Upper lobe of left lung (tissue), 6 donors: ENCODE measurements at regions not wholly inside any gene's neighbourhood (a gene's known extent, or its start where the extent isn't known, plus 50 kb on each side); places are given as distances from the start of the nearest gene placed in this dataset.

Experiments used
- ATAC-seq, 2 donors: fragments of 200-7000 bp; cut with Tn5 transposase; one replicate each; pipeline ENCODE4 v1.9.1; 2022; ENCODE audit warnings: mild to moderate bottlenecking in 2 of 2, moderate library complexity in 2 of 2; ENCODE audit not compliant: low FRiP score in 2 of 2
- DNase-seq, 2 donors: peaks; one replicate each; pipeline ENCODE4 v3.0.0-alpha.2; 2019 to 2020
- H3K27ac ChIP-seq, 4 donors: fragments of 200-600 bp; sonication (generic); one replicate each; pipeline ENCODE4 v1.5.1; 2016 to 2019
- H3K27me3 ChIP-seq, 4 donors: fragments of 200-600 bp; sonication (generic); one replicate each; pipeline ENCODE4 v1.5.1; 2017 to 2019
- H3K36me3 ChIP-seq, 4 donors: fragments of 200-600 bp; sonication (generic); one replicate each; pipeline ENCODE4 v1.5.1; 2016 to 2019
- H3K4me1 ChIP-seq, 4 donors: fragments of 200-600 bp; sonication (generic); one replicate each; pipeline ENCODE4 v1.5.1; 2018 to 2019
- H3K4me3 ChIP-seq, 4 donors: fragments of 200-600 bp; sonication (generic); one replicate each; pipeline ENCODE4 v1.5.1; 2017 to 2019; ENCODE audit warnings: mild to moderate bottlenecking in 2 of 4, moderate library complexity in 1 of 4
- H3K9me3 ChIP-seq, 4 donors: fragments of 200-600 bp; sonication (generic); one replicate each; pipeline ENCODE4 v1.5.1; 2018 to 2019
- EP300 ChIP-seq, 4 donors: sonication (generic); formaldehyde crosslinking; IDR thresholded peaks; one replicate each; pipeline ENCODE4 v1.5.1; 2017; ENCODE audit warnings: antibody characterized with exemption in 4 of 4, control low read depth in 2 of 4
- POLR2A ChIP-seq, 4 donors: fragments of 450-650 bp; IDR thresholded peaks; one replicate each; pipeline ENCODE4 v1.5.1; 2016 to 2017; ENCODE audit warnings: antibody characterized with exemption in 4 of 4, mild to moderate bottlenecking in 2 of 4
- POLR2AphosphoS5 ChIP-seq, 2 donors: sonication (generic); formaldehyde crosslinking; IDR thresholded peaks; one replicate each; pipeline ENCODE4 v1.5.1; 2017; ENCODE audit warnings: antibody characterized with exemption in 2 of 2
- WGBS, 2 donors: methylation state at CpG; one replicate each; pipeline ENCODE4 v1.1.5; 2017 to 2018; 5-methylcytosine and 5-hydroxymethylcytosine counted together
- TF ChIP-seq, protein P1 (sequence below), 6 experiments: fragments of 450-650 bp in 4 of 6; fragments of 200-600 bp in 2 of 6; sonication (generic) in 2 of 6; IDR thresholded peaks; one replicate each; pipeline ENCODE4 v1.5.1; 2016 to 2019; ENCODE audit warnings: antibody characterized with exemption in 6 of 6
- donor health status: DM: no; HTN: no; CAD: no; lungs with moderate emphysema.
- donor health status: DM: no; HTN: yes; CAD: no; lungs with severe emphysema.

DNA sequence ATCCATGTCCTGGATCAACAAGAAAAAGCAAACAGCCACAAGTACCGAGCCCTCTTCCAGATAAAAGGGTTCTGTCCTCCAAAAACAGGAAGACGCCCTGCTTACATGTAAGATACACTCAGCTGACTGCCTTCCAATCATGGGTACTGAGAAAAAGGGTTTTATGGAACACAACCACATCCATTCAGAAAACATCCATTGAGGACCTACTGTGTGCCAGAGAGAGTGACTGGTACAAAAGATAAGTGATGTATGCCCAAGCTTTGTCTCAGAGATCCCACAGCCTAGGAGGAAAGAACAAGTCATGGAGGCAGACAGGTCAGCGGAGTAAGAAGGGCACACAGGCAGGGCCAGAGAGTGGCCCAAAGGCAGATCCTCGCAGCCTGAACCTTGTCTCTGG lies 94.8 kb upstream of the SSTR4 start:
- TF ChIP-seq, protein P1, sequence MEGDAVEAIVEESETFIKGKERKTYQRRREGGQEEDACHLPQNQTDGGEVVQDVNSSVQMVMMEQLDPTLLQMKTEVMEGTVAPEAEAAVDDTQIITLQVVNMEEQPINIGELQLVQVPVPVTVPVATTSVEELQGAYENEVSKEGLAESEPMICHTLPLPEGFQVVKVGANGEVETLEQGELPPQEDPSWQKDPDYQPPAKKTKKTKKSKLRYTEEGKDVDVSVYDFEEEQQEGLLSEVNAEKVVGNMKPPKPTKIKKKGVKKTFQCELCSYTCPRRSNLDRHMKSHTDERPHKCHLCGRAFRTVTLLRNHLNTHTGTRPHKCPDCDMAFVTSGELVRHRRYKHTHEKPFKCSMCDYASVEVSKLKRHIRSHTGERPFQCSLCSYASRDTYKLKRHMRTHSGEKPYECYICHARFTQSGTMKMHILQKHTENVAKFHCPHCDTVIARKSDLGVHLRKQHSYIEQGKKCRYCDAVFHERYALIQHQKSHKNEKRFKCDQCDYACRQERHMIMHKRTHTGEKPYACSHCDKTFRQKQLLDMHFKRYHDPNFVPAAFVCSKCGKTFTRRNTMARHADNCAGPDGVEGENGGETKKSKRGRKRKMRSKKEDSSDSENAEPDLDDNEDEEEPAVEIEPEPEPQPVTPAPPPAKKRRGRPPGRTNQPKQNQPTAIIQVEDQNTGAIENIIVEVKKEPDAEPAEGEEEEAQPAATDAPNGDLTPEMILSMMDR (IDR thresholded peaks at IDR 0.05): no peak
- TF ChIP-seq POLR2AphosphoS5 (IDR thresholded peaks at IDR 0.05) (no peak), EP300 (IDR thresholded peaks at IDR 0.05) (no peak), POLR2A (IDR thresholded peaks at IDR 0.05) (no peak)
- Histone ChIP-seq H3K27ac (no peak overlapping the region), H3K36me3 (no peaks in the 10 kb centered on the region), H3K4me3 (no peak overlapping the region), H3K4me1 (peaks cover 0 to 3% (median 1%) of the 10 kb centered on the region in 4 donors), H3K9me3 (no peaks in the 10 kb centered on the region), H3K27me3 (no peaks in the 10 kb centered on the region)
- ATAC-seq (no peak), DNase-seq (no peak)
- WGBS, 2 donors: 72% methylated on average over 4 of the region's 4 CpGs

DNA sequence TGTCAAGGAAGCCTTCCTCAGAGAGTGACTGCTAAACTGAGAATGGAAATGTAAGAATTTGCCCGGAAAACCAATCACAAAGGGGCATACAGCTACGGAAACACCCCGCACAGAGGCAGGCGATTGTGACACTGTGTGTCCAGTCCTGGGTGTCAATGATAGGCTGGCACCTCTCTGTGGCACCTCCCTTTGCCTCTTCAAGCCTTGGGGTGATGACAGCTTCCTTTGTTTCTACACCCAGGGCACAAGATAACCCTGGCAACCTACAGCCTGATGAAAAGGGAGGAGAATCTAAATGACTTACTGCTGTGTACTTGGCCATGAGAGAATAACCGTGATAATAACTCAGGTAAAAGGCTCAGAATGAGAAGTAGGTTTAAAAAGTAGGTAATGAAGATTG lies 93.6 kb upstream of the SSTR4 start:
- WGBS, 2 donors: 72 to 73% methylated on average over 5 of the region's 5 CpGs
- no peak for DNase-seq
- Histone ChIP-seq H3K36me3 (no peaks in the 10 kb centered on the region), H3K27me3 (no peaks in the 10 kb centered on the region), H3K27ac (no peak overlapping the region), H3K4me1 (peaks cover 0 to 3% (median 1%) of the 10 kb centered on the region in 4 donors), H3K4me3 (no peak overlapping the region), H3K9me3 (no peaks in the 10 kb centered on the region)
- TF ChIP-seq, protein P1 (IDR thresholded peaks at IDR 0.05): no peak
- TF ChIP-seq EP300 (IDR thresholded peaks at IDR 0.05): no peak
- no peak for TF ChIP-seq POLR2A (IDR thresholded peaks at IDR 0.05)
- no peak for TF ChIP-seq POLR2AphosphoS5 (IDR thresholded peaks at IDR 0.05)
- no peak for ATAC-seq

DNA sequence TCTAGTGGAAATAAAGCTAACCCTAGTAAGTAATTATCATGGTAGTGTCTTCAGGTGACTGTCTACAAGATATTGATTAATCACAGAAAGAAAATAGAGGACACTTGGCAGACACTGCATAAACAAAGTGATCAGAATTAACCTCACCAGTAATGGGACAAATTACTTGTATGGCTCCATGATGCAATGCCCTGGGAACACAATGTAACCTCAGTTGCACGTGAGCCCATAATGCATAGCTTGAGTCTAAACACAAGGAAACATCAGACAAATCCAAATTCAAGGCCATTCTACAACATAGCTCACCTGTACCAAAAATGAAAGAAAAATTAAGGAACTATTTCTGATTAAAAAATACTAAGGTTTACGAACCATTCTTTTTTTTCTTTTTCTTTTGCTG lies 92.4 kb upstream of the SSTR4 start:
- 80 to 86% methylated on average over 2 of the region's 2 CpGs for WGBS, 2 donors

DNA sequence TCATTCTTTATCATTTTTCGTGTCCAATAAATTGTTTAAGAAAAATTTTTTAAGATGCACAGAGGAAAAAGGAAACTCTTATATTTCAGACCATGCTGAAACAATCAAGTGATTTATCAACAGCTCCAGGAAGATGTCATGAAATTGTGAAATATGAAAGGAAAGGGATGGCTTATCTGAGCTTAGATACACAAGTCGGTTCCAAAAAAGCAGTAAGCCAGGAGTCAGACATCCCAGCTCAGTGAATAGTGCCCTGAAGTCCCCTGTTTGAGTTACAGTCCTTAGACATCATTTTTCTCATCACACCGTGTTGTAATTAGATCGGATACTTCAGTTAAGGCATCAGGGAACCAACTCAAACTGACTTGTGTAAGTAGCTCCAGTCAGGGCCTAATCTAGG lies 91.0 kb upstream of the SSTR4 start:
- H3K4me1 ChIP-seq: peaks cover 0 to 3% (median 1%) of the 10 kb centered on the region in 4 donors
- H3K27ac ChIP-seq: no peak overlapping the region
- H3K9me3 ChIP-seq: no peaks in the 10 kb centered on the region
- WGBS, 2 donors: 26 to 58% methylated on average over 4 of the region's 4 CpGs
- no peak overlapping the region for H3K4me3 ChIP-seq
- no peak for DNase-seq
- no peak for ATAC-seq
- TF ChIP-seq EP300 (IDR thresholded peaks at IDR 0.05) (no peak), POLR2A (IDR thresholded peaks at IDR 0.05) (no peak), POLR2AphosphoS5 (IDR thresholded peaks at IDR 0.05) (no peak)
- TF ChIP-seq, protein P1 (IDR thresholded peaks at IDR 0.05): no peak
- H3K27me3 ChIP-seq: no peaks in the 10 kb centered on the region
- H3K36me3 ChIP-seq: no peaks in the 10 kb centered on the region

More for the DNA sequence above, 92.4 kb upstream of the SSTR4 start:
- ATAC-seq: no peak
- Histone ChIP-seq H3K27me3 (no peaks in the 10 kb centered on the region), H3K9me3 (no peaks in the 10 kb centered on the region), H3K36me3 (no peaks in the 10 kb centered on the region), H3K4me3 (no peak overlapping the region), H3K27ac (no peak overlapping the region), H3K4me1 (peaks cover 0 to 3% (median 1%) of the 10 kb centered on the region in 4 donors)
- no peak for DNase-seq
- TF ChIP-seq POLR2A (IDR thresholded peaks at IDR 0.05) (no peak), POLR2AphosphoS5 (IDR thresholded peaks at IDR 0.05) (no peak), EP300 (IDR thresholded peaks at IDR 0.05) (no peak)
- TF ChIP-seq, protein P1 (IDR thresholded peaks at IDR 0.05): no peak

DNA sequence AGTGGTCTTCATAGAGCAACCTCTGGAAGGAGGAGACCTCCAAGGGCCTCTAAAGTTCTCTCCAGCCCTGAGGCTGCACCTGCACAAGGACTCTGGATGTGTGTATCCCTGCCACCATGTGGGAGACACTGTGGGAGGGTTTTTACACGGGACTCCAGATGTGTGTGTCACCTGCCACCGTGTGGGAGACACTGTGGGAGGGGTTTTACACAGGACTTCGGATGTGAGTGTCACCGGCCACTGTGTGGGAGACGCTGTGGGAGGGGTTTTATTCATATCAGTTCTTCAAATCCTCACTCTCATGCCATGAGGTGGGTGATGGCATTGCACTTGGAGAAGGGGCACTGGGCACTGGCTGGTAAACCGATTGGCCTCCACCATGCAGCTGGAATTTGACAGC lies 90.2 kb upstream of the SSTR4 start:
- Histone ChIP-seq H3K4me3 (no peak overlapping the region), H3K9me3 (no peaks in the 10 kb centered on the region), H3K27me3 (no peaks in the 10 kb centered on the region), H3K27ac (no peak overlapping the region), H3K36me3 (no peaks in the 10 kb centered on the region), H3K4me1 (peaks cover 0 to 3% (median 1%) of the 10 kb centered on the region in 4 donors)
- DNase-seq (no peak), ATAC-seq (no peak)
- WGBS, 2 donors: 89 to 95% methylated on average over 6 of the region's 6 CpGs
- TF ChIP-seq POLR2A (IDR thresholded peaks at IDR 0.05) (no peak), EP300 (IDR thresholded peaks at IDR 0.05) (no peak), POLR2AphosphoS5 (IDR thresholded peaks at IDR 0.05) (no peak)
- TF ChIP-seq, protein P1 (IDR thresholded peaks at IDR 0.05): no peak
